Astrocyte (in vitro differentiated cells and primary cell): ENCODE measurements at regions not wholly inside any gene's neighbourhood (a gene's known extent, or its start where the extent isn't known, plus 50 kb on each side); places are given as distances from the start of the nearest gene placed in this dataset.
"Not testable (repeated sequence)": the region's sequence is repeated elsewhere in the genome, so short reads cannot be mapped to it uniquely, and the experiment has no call there.

Source experiments
- CTCF ChIP-seq: IDR thresholded peaks from 2 replicates; pipeline ENCODE4 v1.5.1; 2011; ENCODE audit warnings: low read depth, mild to moderate bottlenecking, inconsistent platforms, low read length, moderate library complexity; ENCODE audit not compliant: insufficient read depth
- EZH2 ChIP-seq: IDR thresholded peaks from 2 replicates; pipeline ENCODE4 v1.6.1; 2012; ENCODE audit warnings: mild to moderate bottlenecking, low read length, inconsistent platforms; ENCODE audit not compliant: insufficient read depth

GRCh38 chr3:171923668-171924067 lies 80.5 kb downstream of the TMEM212 start:
- not testable (repeated sequence) for TF ChIP-seq CTCF, EZH2
